Inflammatory macrophage (primary cell): ENCODE measurements at regions not wholly inside any gene's neighbourhood (a gene's known extent, or its start where the extent isn't known, plus 50 kb on each side); places are given as distances from the start of the nearest gene placed in this dataset.

Source experiments
- DNase-seq, 2 donors: peaks; one replicate each; pipeline ENCODE4 v3.0.0-alpha.2; 2020 to 2022

DNA sequence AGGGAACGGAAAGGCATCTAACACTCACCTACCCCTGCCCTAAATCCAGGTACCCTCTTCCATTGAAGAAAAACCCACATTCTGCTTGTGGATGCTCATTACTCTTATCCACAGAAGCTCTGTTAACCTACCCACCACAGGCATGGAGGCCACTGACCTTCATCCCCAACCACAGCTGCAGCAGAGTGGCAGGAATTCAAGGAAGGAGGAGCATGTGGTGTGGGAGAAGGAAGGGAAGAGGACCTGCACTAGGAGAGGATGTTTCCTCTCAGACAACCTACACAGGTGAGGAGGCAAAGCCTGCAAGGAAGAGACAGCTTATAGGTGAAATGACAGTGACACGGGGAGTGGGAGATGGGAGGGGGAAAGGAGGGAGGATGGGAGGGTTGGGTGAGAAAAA lies 192.5 kb upstream of the TSC22D2 start:
- DNase-seq = no peak

DNA sequence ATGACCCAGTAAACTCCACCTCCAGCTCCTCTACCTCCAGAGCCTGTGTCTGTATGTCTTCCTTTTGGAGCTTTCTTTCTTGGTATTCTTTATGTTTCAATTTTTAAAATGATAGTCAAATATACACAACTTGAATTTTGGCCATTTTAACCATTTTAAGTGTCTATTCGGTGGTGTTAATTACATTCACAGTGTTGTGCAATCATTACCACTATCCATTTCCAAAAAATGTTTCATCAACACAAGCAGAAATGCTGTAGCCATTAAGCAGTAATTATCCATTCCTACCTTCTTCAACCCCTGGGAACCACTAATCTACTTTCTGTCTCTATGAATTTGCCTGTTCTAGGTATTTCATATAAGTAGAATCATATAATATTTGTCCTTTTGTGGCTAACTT lies 194.5 kb upstream of the TSC22D2 start:
- DNase-seq = no peak

DNA sequence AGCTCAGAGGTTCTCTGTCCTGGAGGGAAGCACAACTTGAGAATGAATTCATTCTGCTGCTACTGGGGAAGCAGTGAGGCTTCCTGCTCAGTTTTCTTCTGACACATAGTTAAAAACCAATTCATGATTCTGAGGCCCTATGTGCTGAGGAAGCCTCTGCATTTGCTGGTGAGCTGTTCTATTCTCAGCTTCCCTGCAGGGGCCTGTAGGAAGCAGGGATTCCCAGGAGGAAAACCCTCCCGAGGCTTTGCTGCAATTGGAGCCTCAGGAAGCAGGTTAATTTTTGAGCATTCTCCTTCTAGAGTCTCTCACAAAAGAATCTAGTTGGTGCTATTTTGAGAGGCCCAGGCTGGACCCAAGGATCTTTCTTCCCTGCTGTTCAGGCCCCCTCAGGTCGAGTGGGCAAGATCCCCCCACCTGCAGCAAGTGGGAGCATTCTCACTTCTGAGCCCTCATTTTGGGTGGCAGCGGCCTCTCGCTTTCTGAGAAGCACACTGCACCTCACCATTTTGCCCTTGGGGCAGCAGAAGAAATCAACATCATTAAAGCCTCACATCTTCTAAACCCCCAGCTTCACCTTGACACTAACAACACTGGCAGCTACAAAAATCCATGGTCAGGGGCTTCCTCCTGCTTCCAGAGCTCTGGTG lies 197.5 kb upstream of the TSC22D2 start:
- DNase-seq = no peak

DNA sequence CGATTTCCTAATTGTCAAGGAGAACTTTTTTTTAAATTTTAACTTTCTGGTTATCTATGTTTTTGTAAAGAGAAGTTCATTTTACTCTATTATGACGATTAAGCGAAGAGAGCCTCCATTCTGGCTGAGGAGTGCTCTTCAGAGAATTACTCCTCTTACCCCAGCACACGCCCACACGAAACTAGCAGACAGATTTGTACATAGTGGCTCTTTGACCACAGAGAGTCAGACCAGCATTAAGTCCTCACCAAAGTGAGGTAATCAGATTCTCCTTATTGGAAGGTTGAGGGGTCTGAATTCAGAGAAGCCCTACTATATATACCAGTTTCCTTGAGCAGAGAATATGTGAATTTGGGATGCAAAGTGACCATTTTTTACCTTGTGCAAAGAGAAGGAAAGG lies 204.8 kb upstream of the TSC22D2 start:
- DNase-seq = peak; percentile 18 to 31

DNA sequence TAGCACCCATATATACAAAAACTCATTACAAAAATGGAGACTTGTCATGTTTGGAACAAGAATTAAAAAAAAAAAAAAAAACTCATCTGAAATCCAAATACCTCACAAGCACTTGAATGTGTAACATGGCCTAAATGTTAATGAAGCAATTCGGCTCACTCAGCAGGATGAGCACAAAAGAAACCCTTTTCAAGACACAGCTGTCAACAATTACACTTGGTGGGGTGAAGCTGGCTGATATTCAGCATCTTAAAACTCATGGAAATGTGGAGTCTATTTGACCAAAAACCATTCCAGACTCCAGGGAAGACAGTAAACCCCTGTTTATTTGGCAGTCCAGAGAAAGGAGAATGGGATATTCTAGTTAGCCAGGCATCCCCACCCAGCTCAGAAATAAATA lies 205.4 kb upstream of the TSC22D2 start:
- no peak for DNase-seq

DNA sequence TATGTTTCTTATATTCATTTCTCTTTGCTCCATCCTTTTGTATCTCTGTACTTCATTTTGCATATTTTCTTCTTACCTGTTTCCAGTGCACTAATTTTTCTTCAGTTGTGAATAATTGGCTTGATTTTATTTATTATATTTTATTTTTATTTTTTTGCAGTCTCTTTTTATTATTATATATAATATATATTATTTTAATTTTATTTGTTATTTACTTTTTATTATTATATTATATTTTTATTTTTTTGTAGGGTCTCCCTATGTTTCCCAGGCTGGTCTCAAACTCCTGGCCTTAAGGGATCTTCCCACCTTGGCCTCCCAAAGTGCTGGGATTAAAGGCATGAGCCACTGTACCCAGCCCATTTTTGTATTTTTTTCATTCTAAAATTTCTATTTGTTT lies 213.1 kb upstream of the TSC22D2 start:
- DNase-seq = no peak

DNA sequence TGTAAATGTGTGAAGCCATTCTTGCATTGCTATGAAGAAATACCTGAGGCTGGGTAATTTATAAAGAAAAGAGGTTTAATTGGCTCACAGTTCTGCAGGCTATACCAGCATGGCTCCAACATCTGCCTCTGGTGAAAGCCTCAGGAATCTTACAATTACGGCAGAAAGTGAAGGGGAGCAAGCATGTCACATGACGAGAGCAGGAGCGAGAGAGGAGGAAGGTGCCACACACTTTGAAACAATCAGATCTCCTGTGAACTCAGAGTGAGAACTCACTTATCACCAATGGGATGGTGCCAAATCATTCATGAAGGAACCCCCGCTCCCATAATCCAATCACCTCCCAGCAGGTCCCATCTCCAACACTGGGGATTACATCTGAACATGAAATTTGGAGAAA lies 213.6 kb upstream of the TSC22D2 start:
- DNase-seq = no peak

DNA sequence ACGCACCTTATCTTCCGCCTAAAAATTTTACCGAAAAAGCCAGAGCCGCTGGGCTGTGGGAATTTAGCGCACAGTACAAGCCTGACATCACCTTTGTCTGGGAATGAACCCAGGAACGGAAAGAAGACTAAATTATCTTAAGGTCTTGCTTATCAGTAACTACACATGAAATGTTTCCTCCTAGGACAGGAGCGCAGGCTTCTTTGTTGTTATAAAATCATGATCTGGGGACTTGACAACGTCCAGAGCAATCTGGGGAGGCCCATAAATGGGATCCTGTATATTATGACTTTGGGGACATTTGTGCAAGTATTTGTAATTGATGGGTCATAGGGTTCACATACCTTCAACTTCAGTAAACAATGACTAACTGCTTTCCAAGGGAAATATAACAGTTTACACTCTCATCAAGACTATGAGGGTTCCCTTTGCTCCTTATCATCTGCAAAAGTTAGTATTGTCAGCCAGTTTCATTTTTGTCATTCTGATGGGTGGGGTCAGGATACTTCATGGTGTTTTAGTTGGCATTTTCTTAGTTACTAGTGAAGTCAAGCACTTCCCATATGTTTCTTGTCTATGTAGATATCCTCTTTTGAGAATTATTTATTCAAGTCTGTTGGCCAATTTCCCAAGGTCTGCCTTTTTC lies 213.9 kb upstream of the PFN2 start:
- DNase-seq = no peak

DNA sequence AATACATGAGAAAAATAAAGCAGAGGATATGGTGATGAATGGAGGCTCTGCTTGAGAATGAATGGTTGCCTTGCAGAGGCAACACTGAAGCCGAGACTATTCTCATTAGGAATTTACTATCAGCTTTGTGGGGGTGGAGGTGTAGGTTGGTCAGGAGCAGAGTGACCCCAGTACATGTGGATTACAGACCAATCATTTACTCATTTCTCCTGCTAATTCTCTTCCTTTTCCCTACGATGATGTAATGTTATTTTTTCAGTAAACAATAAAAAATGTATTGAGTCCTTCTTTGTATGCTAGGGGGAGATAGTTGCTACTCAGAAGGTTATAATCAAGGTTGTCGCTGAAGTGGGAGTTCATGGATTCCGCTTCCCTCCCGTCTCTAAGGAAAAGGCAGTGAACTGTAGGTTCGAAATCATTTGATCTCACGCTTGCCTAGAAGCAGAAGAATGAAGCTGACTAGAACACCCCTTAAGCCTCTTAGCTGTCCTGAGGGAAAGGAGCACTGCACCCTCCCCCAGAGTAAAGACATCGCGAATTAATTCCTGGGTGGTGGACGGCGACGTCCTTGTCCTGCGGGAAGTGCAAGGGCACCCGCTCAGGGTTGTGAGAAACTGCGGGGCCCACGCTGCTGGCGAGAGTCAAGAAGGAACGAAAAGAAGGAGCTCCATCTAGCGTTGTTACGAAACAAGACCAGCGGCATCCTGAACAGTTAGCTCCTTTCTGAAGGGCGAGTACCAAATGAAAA lies 213.2 kb upstream of the PFN2 start:
- peak; percentile 50 to 74 for DNase-seq

DNA sequence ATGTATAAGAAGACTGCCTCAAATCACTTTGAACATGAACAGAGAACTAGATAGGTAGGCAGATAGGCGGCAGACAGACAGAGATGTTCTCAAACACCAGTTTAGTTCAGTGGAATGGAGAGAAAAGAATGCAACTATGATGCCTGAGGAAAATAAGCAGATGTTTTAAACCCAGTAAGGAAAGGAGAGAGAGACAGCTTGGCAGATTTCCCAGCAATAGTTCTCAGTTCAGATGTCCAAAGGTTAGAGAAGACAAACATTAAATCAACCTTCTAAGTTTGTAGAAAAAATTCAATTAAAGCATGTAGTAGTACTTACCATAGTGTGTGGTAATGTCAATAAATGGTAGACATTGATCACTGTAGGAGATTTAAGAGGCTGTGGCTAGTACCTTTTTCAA lies 209.6 kb upstream of the PFN2 start:
- no peak for DNase-seq

DNA sequence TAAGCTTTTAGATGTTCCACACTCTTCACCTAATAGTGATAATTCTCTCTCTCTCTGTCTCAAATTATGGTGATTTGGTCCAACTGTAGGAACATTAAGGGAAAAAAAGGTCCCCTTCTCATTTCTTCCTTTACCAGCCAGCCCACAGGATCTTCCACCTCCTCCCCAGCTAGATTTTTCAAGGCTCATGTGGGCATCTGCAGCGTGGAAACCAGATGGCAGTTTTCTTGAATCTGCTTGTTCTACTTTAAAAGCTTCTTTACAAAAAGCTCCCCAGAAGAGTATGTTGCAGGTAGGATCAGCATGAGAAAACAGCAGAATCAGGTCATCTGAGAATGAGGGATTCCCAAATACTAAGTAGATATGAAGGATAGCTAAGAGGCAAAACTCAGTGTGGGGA lies 208.6 kb upstream of the PFN2 start:
- no peak for DNase-seq

DNA sequence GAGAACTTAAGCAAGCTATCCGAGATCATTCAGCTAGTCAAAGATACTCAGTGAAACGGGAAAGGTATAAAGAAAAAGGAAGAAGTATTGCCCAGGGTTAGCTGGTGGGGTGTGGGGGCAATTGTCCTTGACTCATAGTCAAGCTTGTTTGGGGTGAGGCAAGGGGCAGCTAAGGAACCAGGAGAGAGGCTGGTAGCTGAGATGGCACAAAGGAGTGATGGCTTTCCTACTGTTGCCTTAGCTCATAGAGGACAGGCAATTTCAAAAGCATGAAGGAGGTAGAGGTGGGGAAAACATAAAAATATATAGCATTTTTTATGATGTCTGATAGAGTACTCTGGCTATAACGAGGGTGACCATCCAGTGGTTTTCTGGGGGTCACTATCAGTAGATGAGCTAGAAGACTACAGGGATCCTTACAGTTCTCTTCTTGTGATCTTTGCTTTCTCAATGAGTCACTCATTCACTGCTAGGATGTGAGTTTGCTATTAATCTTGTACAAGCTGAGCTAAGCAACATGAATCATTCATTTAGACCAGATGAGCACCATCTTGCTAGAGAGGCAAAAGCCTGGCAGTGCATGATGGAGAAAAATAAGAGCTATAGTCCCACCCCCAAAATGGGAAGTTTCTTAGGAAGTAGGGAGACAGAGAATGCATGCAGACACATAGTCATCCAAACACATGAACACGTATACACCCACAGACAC lies 207.1 kb upstream of the PFN2 start:
- DNase-seq = no peak

DNA sequence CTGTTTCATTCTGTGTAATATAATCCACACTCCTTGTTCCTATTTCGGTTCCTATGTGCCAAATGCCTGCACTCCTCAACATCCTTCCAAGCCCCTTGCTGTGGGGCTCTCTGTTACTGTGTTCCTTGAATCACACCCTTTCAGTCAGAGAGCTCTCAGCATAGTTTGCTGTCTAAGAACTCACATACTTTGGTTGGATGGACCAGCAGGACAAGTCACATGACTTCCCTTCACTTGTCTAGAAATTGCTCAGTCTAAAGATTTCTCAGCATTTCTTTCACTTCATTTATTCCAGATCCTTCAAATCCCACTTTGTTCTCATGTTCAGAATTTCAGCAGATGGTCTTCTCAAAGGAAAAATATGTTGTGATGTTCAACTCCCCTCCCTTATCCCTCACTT lies 203.5 kb upstream of the PFN2 start:
- DNase-seq = no peak

DNA sequence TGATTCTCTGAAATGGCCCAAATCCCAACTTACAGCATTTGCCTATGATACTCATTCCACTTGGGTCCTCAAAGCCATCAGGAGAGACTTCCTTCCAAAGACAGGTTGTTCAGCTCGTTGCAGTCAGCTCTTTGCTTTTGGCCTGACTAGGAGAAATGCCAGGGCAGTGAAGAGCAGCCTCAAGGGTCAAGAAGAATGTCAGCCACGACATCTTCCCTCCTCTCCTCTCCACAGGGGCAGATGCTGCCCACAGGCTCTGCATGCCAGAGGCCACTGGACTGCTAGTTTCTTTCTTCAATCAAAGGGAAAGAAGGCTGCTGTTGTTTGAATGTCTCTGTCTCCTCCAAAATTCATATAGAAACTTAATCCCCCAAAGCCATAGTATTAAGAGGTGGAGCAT lies 201.7 kb upstream of the PFN2 start:
- DNase-seq = no peak

DNA sequence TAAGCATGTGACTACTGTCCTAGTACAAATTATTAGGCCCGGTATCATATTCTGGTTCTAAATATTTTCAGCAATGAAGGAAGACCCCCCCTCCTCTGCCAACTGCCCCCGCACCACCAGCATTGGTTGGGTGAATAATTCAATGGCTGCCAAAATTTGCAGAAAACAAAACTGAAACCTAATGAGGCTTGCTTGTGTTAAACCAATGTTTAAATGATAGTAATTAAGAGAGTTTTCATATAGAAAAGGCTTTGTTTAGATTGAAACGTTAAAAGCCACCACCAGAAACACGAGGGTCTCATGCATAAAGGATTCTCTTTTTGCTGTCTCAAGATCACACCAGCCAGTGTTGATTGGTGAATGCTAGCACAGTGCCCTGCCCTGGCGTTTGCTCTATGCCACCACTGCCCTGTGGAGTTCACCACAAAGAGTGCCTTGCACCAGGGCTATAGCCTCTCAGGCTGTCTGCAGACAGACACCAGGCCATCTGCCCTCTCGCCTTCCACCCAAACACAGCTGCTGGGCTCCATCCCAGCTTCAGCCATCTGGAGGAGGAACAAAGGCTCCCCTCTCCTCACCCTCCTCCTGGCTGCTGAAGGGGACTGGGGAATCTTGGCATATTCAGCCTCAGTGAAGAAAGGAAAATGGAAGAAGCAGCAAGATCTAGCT lies 200.3 kb upstream of the PFN2 start:
- no peak for DNase-seq

DNA sequence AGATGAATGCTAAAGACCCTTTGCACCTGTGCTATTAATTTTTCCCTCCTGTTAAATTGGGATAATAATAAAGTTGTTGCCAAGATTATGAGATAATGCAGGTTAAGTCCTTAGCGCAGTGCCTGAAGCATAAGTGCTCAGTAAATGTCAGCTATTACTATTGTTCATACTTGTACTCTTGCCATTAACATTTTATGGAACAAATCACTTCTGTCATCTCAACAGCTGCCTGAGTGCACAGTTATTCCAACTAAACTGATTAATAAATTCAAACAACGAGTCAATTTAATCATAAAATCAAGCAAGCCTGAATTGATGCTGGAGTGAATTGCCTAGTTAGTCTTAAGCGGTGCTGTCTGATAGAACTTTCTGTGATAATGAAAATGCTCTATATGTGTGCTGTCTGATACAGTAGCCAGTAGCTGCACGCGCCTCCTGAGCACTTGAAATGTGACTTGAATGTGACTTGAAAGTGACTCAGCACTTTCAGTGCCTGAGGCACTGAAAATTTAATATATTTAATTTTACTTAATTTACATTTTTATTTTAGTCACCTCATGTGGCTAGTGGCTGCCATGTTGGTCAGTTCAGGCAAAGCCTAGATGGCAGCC lies 198.7 kb upstream of the PFN2 start:
- no peak for DNase-seq

DNA sequence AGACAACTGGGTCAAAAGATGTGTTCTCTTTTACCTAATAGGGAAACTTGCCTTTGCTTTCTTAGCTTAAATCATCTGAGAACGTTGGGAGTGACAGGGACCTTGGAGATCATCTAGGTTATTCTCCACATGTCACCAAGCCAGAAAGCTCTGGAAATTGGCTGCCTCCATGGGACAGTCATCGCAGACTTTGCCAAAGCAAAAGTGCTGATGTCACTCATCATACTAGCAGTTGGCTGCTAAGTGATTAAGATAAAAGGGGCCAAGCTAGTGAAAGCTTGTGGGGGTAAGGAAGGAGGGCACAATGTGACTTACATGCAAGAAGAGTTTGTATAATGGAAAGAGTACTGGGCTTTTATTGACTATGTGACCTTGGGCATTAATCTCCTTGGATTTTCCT lies 198.0 kb upstream of the PFN2 start:
- DNase-seq = no peak

DNA sequence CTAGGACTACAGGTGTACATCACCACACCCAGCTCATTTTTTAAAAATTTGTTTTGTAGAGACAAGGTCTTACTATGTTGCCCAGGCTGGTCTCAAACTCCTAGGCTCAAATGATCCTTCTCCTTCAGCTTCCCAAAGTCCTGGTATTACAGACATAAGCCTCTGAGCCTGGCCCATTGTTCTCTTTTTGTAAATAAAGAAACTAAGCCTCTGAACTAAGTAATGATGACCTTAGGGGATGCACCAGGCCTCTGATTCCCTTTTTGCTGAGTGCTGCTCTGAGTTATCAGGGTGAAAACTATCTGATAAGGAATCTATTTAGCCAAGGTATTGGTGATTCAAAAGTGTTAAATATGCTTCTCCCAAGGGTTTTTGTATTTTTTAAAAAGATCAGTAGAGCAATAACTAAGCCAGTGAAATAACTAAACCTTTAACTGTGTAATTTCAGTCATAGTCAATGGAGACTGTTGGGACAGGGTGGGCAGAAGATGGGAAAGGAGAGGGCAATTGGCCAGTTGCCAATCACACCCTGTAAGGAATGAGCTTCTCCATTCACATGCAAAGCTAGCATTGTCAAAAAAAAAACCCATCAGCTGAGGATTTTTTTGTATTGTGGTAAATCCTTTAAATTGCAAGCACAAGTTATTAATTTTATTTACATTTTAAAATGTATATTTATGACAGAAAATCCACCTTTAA lies 194.8 kb upstream of the PFN2 start:
- DNase-seq = no peak

DNA sequence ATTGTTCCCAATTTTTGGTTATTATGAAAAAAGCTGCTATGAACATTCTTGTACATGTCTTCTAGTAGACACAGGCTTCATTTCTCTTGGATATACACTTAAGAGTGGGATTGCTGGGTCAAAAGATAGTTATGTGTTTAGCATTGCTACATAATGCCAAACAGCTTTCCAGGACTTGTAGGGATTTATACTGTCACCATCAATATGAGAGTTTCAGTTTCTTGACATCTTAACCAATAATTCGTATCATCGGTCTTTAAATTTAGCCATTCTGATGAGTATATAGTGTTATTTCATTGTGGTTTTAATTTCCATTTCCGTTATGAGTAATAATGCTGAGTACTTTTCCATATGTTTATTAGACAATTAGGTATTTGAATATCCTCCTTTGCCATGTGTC lies 190.3 kb upstream of the PFN2 start:
- DNase-seq = no peak

DNA sequence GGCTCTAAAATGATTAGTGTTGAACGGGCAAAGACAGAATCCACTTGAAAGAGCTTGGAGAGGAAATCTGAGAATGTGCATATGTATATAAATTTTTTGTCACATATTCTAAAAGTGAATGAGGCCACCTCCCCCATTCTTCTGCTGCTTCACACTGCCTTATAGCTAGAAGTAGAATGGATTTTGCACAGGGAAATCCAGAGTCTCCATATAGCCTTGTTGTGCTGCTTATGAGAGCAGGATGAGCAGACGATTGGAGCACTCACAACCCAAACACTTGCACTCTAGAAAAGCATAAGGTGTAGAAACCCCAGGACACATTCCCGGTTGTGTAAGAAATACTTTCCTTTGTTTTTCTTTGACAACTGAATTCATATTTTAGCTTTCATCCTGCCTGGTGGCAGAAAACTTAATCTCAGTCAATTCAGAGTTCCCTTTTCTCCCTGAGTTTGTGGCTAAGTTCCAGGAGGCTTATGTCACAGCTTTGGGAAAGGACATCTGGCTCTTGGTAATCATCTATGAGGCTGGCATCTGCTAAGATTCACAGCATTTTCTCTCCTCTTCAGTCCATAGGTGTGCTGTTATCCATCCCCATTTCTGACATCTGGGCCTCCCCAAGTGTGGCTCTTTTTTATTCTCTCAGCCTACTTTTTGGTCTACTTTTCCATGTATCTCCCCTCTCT lies 188.4 kb upstream of the PFN2 start:
- DNase-seq = no peak

DNA sequence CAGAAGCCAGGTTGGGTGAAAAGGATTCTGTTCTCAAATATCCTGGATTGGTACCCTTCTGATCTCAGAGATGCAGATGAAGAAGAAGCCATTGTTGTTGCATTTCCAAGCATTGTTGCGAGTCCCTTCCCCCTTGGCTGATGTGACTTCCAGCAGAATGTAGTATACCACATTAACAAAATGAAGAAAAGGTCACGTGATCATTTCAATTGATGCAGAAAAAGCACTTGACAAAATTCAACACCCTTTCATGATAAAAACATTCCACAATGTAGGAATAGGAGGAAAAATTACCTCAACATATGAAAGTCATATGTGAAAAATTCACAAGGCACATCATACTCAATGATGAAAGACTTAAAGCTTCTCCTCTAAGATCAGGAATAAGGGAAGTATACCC lies 181.9 kb upstream of the PFN2 start:
- no peak for DNase-seq
